ENCODE measurements at regions not wholly inside any gene's neighbourhood (a gene's known extent, or its start where the extent isn't known, plus 50 kb on each side); places are given as distances from the start of the nearest gene placed in this dataset.
A peak's percentile ranks its signal among the peaks of the same experiment; 100 is the strongest.

DNA sequence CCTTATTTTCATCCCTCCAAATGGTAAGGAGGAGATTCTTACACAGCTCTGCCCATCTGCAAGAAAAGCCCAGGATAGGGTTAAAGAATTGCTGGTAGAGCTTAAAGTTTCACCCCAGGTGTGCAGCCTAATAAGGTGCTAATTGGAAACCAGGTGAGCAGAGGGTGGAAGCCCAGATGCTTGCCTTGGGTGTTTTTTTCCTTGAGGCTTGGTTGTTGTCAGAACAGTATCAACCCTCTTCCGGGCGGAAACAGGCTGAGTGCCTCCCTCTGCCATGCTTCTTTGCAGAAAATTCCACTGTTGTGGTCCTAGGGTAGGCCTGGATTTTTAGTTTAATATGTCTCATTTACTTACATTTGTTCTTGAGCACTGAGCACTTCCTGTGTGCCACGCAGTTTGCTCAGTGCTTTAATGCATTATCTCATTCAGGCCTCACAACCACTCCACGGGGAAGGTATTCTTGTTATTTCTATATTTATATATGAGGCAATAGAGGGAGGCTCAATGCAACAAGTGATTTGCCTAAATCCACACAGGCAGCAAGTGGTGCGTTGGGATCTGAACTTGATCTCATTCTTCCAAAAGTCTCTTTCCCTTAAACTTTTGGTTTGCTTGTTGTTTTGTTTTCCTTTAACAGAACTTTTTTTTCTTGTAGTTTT lies 115.0 kb upstream of the LRIG1 start:
- WGBS, 3 donors: 78 to 84% (median 81%) methylated on average over 5 of the region's 5 CpGs
- Histone ChIP-seq H3K27ac (ENCODE audit: low read depth in 1 of 3, low read length in 2 of 3) (no peak overlapping the region), H3K4me3 (ENCODE audit: low read depth in 1 of 3, low read length in 3 of 3) (no peak overlapping the region), H3K27me3 (ENCODE audit: control insufficient read depth in 3 of 3, insufficient read depth in 3 of 3, low read length in 3 of 3) (no peaks in the 10 kb centered on the region), H3K36me3 (ENCODE audit: control insufficient read depth in 3 of 3, insufficient read depth in 2 of 3, low read depth in 1 of 3, low read length in 3 of 3) (no peaks in the 10 kb centered on the region), H3K4me1 (ENCODE audit: control insufficient read depth in 3 of 3, insufficient read depth in 2 of 3, low read depth in 1 of 3, low read length in 2 of 3) (peaks cover 0 to 7% (median 0%) of the 10 kb centered on the region in 3 donors), H3K9me3 (ENCODE audit: control insufficient read depth in 2 of 2, insufficient read depth in 1 of 2, low read depth in 1 of 2, low read length in 1 of 2) (peaks cover 0 to 2% of the 10 kb centered on the region in 2 donors)
- no peak for DNase-seq
- FAIRE-seq: no peak

GRCh38 chr3:66617351-66617750 lies 116.5 kb upstream of the LRIG1 start:
- Histone ChIP-seq H3K4me1 (ENCODE audit: control insufficient read depth in 3 of 3, insufficient read depth in 2 of 3, low read depth in 1 of 3, low read length in 2 of 3) (peaks cover 0 to 7% (median 0%) of the 10 kb centered on the region in 3 donors), H3K4me3 (ENCODE audit: low read depth in 1 of 3, low read length in 3 of 3) (no peak overlapping the region), H3K27me3 (ENCODE audit: control insufficient read depth in 3 of 3, insufficient read depth in 3 of 3, low read length in 3 of 3) (no peaks in the 10 kb centered on the region), H3K27ac (ENCODE audit: low read depth in 1 of 3, low read length in 2 of 3) (no peak overlapping the region), H3K9me3 (ENCODE audit: control insufficient read depth in 2 of 2, insufficient read depth in 1 of 2, low read depth in 1 of 2, low read length in 1 of 2) (no peaks in the 10 kb centered on the region), H3K36me3 (ENCODE audit: control insufficient read depth in 3 of 3, insufficient read depth in 2 of 3, low read depth in 1 of 3, low read length in 3 of 3) (no peaks in the 10 kb centered on the region)
- DNase-seq: no peak
- WGBS, 3 donors: 55 to 86% (median 57%) methylated on average over 2 of the region's 2 CpGs
- no peak for FAIRE-seq

DNA sequence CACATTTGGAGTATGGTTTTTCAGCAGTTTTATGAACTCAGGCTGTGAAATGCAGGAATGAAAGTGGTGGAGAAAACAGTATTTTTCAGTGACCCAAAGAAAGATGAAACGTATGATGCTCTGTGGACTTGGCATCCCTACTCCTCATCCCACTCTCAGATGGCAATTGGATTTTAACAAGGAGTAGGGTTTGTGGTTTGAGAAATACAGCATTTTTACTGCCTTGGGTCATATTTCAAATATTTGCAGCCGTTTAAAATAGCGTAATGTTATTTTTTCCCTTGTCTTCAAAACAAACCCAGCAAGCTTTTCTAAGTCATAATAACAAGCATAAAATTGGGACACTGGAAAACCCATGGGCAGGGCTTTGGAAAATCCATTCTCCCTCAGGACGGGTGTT lies 117.2 kb upstream of the LRIG1 start:
- Histone ChIP-seq H3K4me1 (ENCODE audit: control insufficient read depth in 3 of 3, insufficient read depth in 2 of 3, low read depth in 1 of 3, low read length in 2 of 3) (peaks cover 0 to 13% (median 0%) of the 10 kb centered on the region in 3 donors), H3K4me3 (ENCODE audit: low read depth in 1 of 3, low read length in 3 of 3) (no peak overlapping the region), H3K36me3 (ENCODE audit: control insufficient read depth in 3 of 3, insufficient read depth in 2 of 3, low read depth in 1 of 3, low read length in 3 of 3) (no peaks in the 10 kb centered on the region), H3K27me3 (ENCODE audit: control insufficient read depth in 3 of 3, insufficient read depth in 3 of 3, low read length in 3 of 3) (no peaks in the 10 kb centered on the region), H3K9me3 (ENCODE audit: control insufficient read depth in 2 of 2, insufficient read depth in 1 of 2, low read depth in 1 of 2, low read length in 1 of 2) (no peaks in the 10 kb centered on the region), H3K27ac (ENCODE audit: low read depth in 1 of 3, low read length in 2 of 3) (no peak overlapping the region)
- 82 to 93% (median 86%) methylated on average over 4 of the region's 4 CpGs for WGBS, 3 donors
- FAIRE-seq (no peak), DNase-seq (no peak)

DNA sequence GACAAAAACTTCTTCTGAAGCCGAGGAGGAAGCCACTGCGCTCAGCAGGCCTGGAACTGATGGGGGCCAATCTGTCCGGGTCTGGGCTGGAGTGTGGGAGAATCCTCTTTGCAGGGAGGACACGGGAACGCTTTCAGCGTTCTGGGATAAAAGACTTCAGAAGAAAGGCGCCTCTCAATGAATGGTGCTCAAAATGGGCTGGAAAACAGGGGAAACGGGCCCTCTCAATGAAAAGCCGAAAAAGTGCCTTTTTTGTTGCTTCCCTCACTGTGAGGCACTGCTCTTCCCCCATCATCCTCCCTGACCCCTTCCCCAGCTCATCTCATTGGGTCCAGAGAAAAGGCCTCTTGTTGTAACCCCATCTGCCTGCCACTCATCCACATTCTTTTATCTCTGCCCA lies 119.5 kb upstream of the LRIG1 start:
- DNase-seq (no peak), FAIRE-seq (no peak)
- peaks cover 0 to 4% of the 10 kb centered on the region in 2 donors for H3K9me3 ChIP-seq (ENCODE audit: control insufficient read depth in 2 of 2, insufficient read depth in 1 of 2, low read depth in 1 of 2, low read length in 1 of 2)
- H3K4me3 ChIP-seq (ENCODE audit: low read depth in 1 of 3, low read length in 3 of 3): no peak overlapping the region
- no peaks in the 10 kb centered on the region for H3K27me3 ChIP-seq (ENCODE audit: control insufficient read depth in 3 of 3, insufficient read depth in 3 of 3, low read length in 3 of 3)
- 83 to 97% (median 90%) methylated on average over 9 of the region's 9 CpGs for WGBS, 3 donors
- H3K36me3 ChIP-seq (ENCODE audit: control insufficient read depth in 3 of 3, insufficient read depth in 2 of 3, low read depth in 1 of 3, low read length in 3 of 3): no peaks in the 10 kb centered on the region
- peaks cover 0 to 10% (median 0%) of the 10 kb centered on the region in 3 donors for H3K4me1 ChIP-seq (ENCODE audit: control insufficient read depth in 3 of 3, insufficient read depth in 2 of 3, low read depth in 1 of 3, low read length in 2 of 3)
- H3K27ac ChIP-seq (ENCODE audit: low read depth in 1 of 3, low read length in 2 of 3): no peak overlapping the region

DNA sequence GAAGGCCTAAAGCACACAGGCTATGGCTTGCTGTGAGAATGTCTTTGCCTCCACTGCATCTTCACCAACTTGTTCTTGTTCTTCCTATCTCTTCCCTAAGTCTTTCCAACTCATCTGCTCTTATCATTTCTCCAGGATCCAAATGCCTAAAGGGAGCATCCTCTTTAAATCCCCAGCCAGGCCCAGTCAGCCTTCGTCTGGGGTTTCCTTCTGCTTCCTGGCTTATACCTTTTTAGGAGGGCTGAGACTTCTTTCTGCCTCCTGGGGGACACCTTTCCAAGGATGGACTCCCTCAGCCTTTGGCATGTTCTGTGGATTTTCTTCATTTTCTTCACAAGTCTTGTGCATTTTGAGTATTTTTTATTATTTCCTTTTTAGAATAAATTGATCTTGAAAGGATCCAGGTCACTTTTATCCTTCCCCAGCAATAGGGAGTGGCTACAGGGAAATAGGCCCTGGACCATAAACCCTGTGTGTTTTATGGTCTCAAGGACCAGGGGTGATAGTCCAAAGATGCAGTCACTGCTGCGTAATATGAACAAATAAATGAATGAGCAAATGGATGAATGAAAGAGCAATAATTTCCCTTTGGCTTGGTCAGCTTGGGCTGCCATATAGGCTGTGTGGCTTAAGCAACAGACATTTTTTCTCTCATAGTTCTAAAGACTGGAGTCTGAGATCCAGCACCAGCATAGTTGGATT lies 122.1 kb upstream of the LRIG1 start:
- H3K27me3 ChIP-seq (ENCODE audit: control insufficient read depth in 3 of 3, insufficient read depth in 3 of 3, low read length in 3 of 3): no peaks in the 10 kb centered on the region
- H3K36me3 ChIP-seq (ENCODE audit: control insufficient read depth in 3 of 3, insufficient read depth in 2 of 3, low read depth in 1 of 3, low read length in 3 of 3): no peaks in the 10 kb centered on the region
- 24 to 68% (median 42%) methylated on average over 2 of the region's 2 CpGs for WGBS, 3 donors
- peaks cover 0 to 4% of the 10 kb centered on the region in 2 donors for H3K9me3 ChIP-seq (ENCODE audit: control insufficient read depth in 2 of 2, insufficient read depth in 1 of 2, low read depth in 1 of 2, low read length in 1 of 2)
- H3K27ac ChIP-seq (ENCODE audit: low read depth in 1 of 3, low read length in 2 of 3): peak overlapping the region; percentile 13 to 75 (median 61)
- DNase-seq (peak; percentile 87 to 95), FAIRE-seq (no peak)
- H3K4me1 ChIP-seq (ENCODE audit: control insufficient read depth in 3 of 3, insufficient read depth in 2 of 3, low read depth in 1 of 3, low read length in 2 of 3): peaks cover 0 to 10% (median 3%) of the 10 kb centered on the region in 3 donors
- no peak overlapping the region for H3K4me3 ChIP-seq (ENCODE audit: low read depth in 1 of 3, low read length in 3 of 3)

GRCh38 chr3:66625505-66626216 lies 124.8 kb upstream of the LRIG1 start:
- Histone ChIP-seq H3K27me3 (ENCODE audit: control insufficient read depth in 3 of 3, insufficient read depth in 3 of 3, low read length in 3 of 3) (no peaks in the 10 kb centered on the region), H3K4me1 (ENCODE audit: control insufficient read depth in 3 of 3, insufficient read depth in 2 of 3, low read depth in 1 of 3, low read length in 2 of 3) (peaks cover 0 to 15% (median 3%) of the 10 kb centered on the region in 3 donors), H3K9me3 (ENCODE audit: control insufficient read depth in 2 of 2, insufficient read depth in 1 of 2, low read depth in 1 of 2, low read length in 1 of 2) (peaks cover 0 to 11% of the 10 kb centered on the region in 2 donors), H3K36me3 (ENCODE audit: control insufficient read depth in 3 of 3, insufficient read depth in 2 of 3, low read depth in 1 of 3, low read length in 3 of 3) (no peaks in the 10 kb centered on the region), H3K4me3 (ENCODE audit: low read depth in 1 of 3, low read length in 3 of 3) (no peak overlapping the region), H3K27ac (ENCODE audit: low read depth in 1 of 3, low read length in 2 of 3) (no peak overlapping the region)
- no peak for FAIRE-seq
- 42 to 48% (median 46%) methylated on average over 5 of the region's 5 CpGs for WGBS, 3 donors
- peak in 1 of 2 donors; percentile 24 for DNase-seq

- no peak overlapping the region for H3K4me3 ChIP-seq (ENCODE audit: low read depth in 1 of 3, low read length in 3 of 3)
- DNase-seq (no peak), FAIRE-seq (no peak)
- H3K27ac ChIP-seq (ENCODE audit: low read depth in 1 of 3, low read length in 2 of 3): no peak overlapping the region
- peaks cover 0 to 6% of the 10 kb centered on the region in 2 donors for H3K9me3 ChIP-seq (ENCODE audit: control insufficient read depth in 2 of 2, insufficient read depth in 1 of 2, low read depth in 1 of 2, low read length in 1 of 2)
- H3K4me1 ChIP-seq (ENCODE audit: control insufficient read depth in 3 of 3, insufficient read depth in 2 of 3, low read depth in 1 of 3, low read length in 2 of 3): peaks cover 0 to 5% (median 3%) of the 10 kb centered on the region in 3 donors
- H3K36me3 ChIP-seq (ENCODE audit: control insufficient read depth in 3 of 3, insufficient read depth in 2 of 3, low read depth in 1 of 3, low read length in 3 of 3): no peaks in the 10 kb centered on the region
- H3K27me3 ChIP-seq (ENCODE audit: control insufficient read depth in 3 of 3, insufficient read depth in 3 of 3, low read length in 3 of 3): no peaks in the 10 kb centered on the region
- WGBS, 3 donors: 75 to 81% (median 78%) methylated on average over 8 of the region's 8 CpGs
Observed at GRCh38 chr3:66629150-66629981, 128.5 kb upstream of the LRIG1 start.

GRCh38 chr3:66629982-66630368 lies 129.2 kb upstream of the LRIG1 start:
- H3K4me3 ChIP-seq (ENCODE audit: low read depth in 1 of 3, low read length in 3 of 3): no peak overlapping the region
- H3K27ac ChIP-seq (ENCODE audit: low read depth in 1 of 3, low read length in 2 of 3): no peak overlapping the region
- peaks cover 0 to 5% (median 3%) of the 10 kb centered on the region in 3 donors for H3K4me1 ChIP-seq (ENCODE audit: control insufficient read depth in 3 of 3, insufficient read depth in 2 of 3, low read depth in 1 of 3, low read length in 2 of 3)
- no peaks in the 10 kb centered on the region for H3K27me3 ChIP-seq (ENCODE audit: control insufficient read depth in 3 of 3, insufficient read depth in 3 of 3, low read length in 3 of 3)
- FAIRE-seq (no peak), DNase-seq (no peak)
- peaks cover 0 to 6% of the 10 kb centered on the region in 2 donors for H3K9me3 ChIP-seq (ENCODE audit: control insufficient read depth in 2 of 2, insufficient read depth in 1 of 2, low read depth in 1 of 2, low read length in 1 of 2)
- H3K36me3 ChIP-seq (ENCODE audit: control insufficient read depth in 3 of 3, insufficient read depth in 2 of 3, low read depth in 1 of 3, low read length in 3 of 3): no peaks in the 10 kb centered on the region

Data from small intestine (tissue), 7 donors.